ENCODE measurements at regions not wholly inside any gene's neighbourhood (a gene's known extent, or its start where the extent isn't known, plus 50 kb on each side); places are given as distances from the start of the nearest gene placed in this dataset.
A peak's percentile ranks its signal among the peaks of the same experiment; 100 is the strongest.

DNA sequence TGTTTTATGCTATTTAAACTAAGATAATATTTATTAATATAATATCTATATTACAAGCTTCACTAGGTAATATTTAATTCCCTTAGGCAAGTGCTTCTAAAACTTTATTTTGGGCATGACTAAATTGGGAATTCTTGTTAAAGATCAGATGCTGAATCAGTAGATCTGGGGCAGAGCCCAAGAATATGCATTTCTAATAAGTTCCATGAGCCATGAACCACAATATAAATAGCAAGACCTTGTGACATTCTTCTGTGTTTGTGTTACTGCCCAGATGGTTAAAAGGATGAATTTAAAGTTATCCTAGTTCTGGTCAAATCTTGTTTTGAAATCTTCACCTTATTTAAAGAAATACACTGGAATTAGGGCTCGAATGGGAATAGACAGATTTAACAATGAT lies 258.4 kb upstream of the CACNA2D1 start:
- H3K4me3 ChIP-seq (ENCODE audit: low read depth, low read length): no peak overlapping the region
- TF ChIP-seq, protein P1, sequence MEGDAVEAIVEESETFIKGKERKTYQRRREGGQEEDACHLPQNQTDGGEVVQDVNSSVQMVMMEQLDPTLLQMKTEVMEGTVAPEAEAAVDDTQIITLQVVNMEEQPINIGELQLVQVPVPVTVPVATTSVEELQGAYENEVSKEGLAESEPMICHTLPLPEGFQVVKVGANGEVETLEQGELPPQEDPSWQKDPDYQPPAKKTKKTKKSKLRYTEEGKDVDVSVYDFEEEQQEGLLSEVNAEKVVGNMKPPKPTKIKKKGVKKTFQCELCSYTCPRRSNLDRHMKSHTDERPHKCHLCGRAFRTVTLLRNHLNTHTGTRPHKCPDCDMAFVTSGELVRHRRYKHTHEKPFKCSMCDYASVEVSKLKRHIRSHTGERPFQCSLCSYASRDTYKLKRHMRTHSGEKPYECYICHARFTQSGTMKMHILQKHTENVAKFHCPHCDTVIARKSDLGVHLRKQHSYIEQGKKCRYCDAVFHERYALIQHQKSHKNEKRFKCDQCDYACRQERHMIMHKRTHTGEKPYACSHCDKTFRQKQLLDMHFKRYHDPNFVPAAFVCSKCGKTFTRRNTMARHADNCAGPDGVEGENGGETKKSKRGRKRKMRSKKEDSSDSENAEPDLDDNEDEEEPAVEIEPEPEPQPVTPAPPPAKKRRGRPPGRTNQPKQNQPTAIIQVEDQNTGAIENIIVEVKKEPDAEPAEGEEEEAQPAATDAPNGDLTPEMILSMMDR (IDR thresholded peaks at IDR 0.05; ENCODE audit: insufficient read depth, low read length): no peak
- DNase-seq (ENCODE audit: low read depth): peak; percentile 2

DNA sequence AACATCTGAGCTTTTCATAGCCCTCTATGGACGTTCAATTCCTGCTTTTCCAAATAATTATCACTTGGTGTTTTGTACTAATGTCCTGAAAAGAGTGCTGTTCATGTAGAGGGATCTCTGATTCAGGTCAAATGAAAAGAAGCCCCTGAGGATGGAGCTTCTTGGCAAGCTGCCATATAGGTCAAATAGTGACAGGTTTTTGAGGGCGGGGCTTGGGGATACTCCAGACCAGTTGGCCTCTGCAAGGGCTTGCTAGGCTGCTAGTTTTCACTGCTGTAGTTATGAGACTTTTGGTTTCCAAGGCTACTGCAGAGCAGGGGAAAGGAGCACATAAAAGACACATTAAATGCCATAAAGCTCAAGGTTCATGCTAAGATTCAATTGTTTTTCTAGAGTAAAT lies 257.2 kb upstream of the CACNA2D1 start:
- DNase-seq (ENCODE audit: low read depth): no peak
- no peak overlapping the region for H3K4me3 ChIP-seq (ENCODE audit: low read depth, low read length)
- TF ChIP-seq, protein P1 (IDR thresholded peaks at IDR 0.05; ENCODE audit: insufficient read depth, low read length): no peak

DNA sequence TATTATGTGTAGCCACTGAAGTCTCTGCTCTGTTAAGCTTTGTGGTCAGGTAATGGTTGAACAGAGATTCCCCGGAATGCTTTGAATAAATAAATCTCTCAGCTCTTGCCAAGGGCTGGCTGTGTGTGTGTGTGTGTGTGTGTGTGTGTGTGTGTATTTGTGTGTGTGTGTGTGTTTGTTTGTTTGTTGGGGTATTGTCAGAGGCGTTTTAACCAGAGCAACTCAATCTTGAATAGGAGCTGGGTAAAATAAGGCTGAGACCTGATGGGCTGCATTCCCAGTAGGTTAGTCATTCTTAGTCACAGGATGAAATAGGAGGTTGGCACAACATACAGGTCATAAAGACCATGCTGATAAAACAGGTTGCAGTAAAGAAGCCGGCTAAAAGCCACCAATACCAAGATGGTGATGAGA lies 256.2 kb upstream of the CACNA2D1 start:
- TF ChIP-seq, protein P1 (IDR thresholded peaks at IDR 0.05; ENCODE audit: insufficient read depth, low read length): no peak
- peak; percentile 13 for DNase-seq (ENCODE audit: low read depth)

DNA sequence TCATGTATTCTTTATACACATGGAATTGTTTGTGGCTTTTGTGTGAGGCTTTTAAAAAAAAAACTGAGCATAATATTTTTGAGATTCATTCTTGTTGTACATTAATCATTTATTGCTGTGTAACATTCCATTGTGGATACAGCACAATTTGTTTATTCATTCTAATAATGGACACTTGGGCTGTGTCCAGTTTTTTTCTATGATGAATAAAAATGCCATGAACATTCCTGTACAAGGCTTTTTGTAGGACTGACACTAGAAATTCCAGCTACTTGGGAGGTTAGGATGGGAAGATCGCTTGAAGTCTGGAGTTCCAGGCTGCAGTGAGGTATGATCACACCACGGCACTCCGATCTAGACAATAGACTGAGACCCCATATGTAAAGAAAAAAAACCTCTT lies 254.3 kb upstream of the CACNA2D1 start:
- DNase-seq (ENCODE audit: low read depth): peak; percentile 12
- no peak overlapping the region for H3K4me3 ChIP-seq (ENCODE audit: low read depth, low read length)
- TF ChIP-seq, protein P1 (IDR thresholded peaks at IDR 0.05; ENCODE audit: insufficient read depth, low read length): no peak

More for the DNA sequence above, 256.2 kb upstream of the CACNA2D1 start:
- H3K4me3 ChIP-seq (ENCODE audit: low read depth, low read length): no peak overlapping the region

DNA sequence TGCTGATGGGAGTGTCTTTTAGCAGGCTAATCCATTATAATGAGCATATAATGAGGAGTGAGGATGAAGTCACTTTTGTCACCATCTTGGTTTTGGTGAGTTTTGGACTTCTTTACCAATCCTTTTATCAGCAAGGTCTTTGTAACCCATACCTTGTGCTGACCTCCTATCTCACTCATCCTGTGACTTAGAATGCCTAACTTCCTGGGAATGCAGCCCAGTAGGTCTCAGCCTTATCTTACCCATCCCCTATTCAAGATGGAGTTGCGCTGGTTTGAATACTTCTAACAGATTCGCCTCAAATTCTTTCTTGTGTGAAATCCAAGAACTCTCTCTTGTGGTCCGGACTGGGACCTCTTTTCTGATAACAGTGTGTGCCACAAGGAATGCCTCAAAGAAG lies 253.1 kb upstream of the CACNA2D1 start:
- DNase-seq (ENCODE audit: low read depth): no peak
- TF ChIP-seq, protein P1 (IDR thresholded peaks at IDR 0.05; ENCODE audit: insufficient read depth, low read length): no peak
- H3K4me3 ChIP-seq (ENCODE audit: low read depth, low read length): no peak overlapping the region

DNA sequence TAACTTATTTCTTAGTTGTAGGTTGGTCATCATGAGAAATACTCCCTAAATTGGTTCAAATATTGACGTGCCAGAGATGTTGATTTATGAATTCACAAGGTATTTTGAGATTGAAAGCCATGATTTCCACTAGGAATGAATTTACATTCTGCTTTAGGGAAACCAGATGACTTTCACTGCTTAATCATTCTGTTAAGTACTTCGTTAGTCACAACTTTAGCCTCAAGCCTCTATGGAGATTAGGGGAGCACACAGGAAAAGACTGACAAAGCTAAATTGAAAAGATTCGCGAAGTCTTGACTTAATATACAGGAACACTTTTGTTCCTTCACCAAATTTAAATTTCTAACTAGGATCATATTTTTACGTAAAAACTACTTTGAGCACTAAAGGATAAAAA lies 250.4 kb upstream of the CACNA2D1 start:
- H3K4me3 ChIP-seq (ENCODE audit: low read depth, low read length): no peak overlapping the region
- TF ChIP-seq, protein P1 (IDR thresholded peaks at IDR 0.05; ENCODE audit: insufficient read depth, low read length): no peak
- no peak for DNase-seq (ENCODE audit: low read depth)

DNA sequence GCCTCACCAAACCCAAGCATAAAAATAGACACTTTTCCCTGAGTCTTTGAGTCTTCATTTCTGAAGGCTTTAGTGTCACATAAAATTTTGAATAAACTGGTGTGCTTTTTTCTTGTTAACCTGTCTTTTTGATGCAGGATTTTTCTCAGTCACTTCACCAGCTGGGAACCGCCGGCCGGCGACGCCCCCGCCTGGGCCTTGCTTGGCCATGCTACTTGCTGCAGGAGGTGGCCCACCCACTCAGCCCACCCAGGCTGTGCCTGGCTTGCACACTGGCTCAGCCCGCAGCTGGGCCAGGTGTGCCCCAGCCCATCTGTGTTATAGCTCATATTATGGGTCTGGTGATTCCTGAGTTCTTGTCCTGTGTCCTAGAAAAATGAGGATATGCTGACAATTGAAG lies 247.4 kb upstream of the CACNA2D1 start:
- no peak overlapping the region for H3K4me3 ChIP-seq (ENCODE audit: low read depth, low read length)
- DNase-seq (ENCODE audit: low read depth): no peak
- TF ChIP-seq, protein P1 (IDR thresholded peaks at IDR 0.05; ENCODE audit: insufficient read depth, low read length): no peak
